ENCODE measurements at regions not wholly inside any gene's neighbourhood (a gene's known extent, or its start where the extent isn't known, plus 50 kb on each side); places are given as distances from the start of the nearest gene placed in this dataset.

GRCh38 chr20:54794874-54795273 is 319.5 kb downstream of the DOK5 start:
- Histone ChIP-seq H3K27me3 (replicated peaks; ENCODE audit: insufficient read depth, low read depth, low read length, poor library complexity) (peaks cover 3% of the 10 kb centered on the region), H3K9me3 (ENCODE audit: low read depth, low read length, poor library complexity, severe bottlenecking) (no peaks in the 10 kb centered on the region), H3K27ac (ENCODE audit: low read depth, low read length, poor library complexity, severe bottlenecking) (no peak overlapping the region), H3K4me3 (ENCODE audit: low read depth, low read length, poor library complexity, severe bottlenecking) (no peak overlapping the region), H3K36me3 (ENCODE audit: insufficient read depth, low read length, poor library complexity, severe bottlenecking) (no peaks in the 10 kb centered on the region), H3K4me1 (ENCODE audit: insufficient read depth, low read length, poor library complexity, severe bottlenecking) (no peaks in the 10 kb centered on the region)
- no TSS peak for BruUV-seq (replicated peaks)
- POLR2A ChIA-PET (ENCODE audit: low non-redundant PET) = no interaction called here
- DNase-seq (ENCODE audit: low spot score) = no peak
- TF ChIP-seq, protein P1, sequence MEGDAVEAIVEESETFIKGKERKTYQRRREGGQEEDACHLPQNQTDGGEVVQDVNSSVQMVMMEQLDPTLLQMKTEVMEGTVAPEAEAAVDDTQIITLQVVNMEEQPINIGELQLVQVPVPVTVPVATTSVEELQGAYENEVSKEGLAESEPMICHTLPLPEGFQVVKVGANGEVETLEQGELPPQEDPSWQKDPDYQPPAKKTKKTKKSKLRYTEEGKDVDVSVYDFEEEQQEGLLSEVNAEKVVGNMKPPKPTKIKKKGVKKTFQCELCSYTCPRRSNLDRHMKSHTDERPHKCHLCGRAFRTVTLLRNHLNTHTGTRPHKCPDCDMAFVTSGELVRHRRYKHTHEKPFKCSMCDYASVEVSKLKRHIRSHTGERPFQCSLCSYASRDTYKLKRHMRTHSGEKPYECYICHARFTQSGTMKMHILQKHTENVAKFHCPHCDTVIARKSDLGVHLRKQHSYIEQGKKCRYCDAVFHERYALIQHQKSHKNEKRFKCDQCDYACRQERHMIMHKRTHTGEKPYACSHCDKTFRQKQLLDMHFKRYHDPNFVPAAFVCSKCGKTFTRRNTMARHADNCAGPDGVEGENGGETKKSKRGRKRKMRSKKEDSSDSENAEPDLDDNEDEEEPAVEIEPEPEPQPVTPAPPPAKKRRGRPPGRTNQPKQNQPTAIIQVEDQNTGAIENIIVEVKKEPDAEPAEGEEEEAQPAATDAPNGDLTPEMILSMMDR (conservative IDR thresholded peaks at IDR 0.05; ENCODE audit: low read depth, low read length) = no peak
- TF ChIP-seq EZH2 (IDR thresholded peaks at IDR 0.05; ENCODE audit: borderline replicate concordance, low read depth, low read length, poor library complexity, severe bottlenecking) = no peak
- CTCF ChIA-PET = no interaction called here
- intact Hi-C loops (cut with micrococcal nuclease; ENCODE audit: unreplicated experiment) = no loop called here

- DNase-seq (ENCODE audit: low spot score) = no peak
- Histone ChIP-seq H3K27me3 (replicated peaks; ENCODE audit: insufficient read depth, low read depth, low read length, poor library complexity) (peaks cover 3% of the 10 kb centered on the region), H3K27ac (ENCODE audit: low read depth, low read length, poor library complexity, severe bottlenecking) (no peak overlapping the region), H3K9me3 (ENCODE audit: low read depth, low read length, poor library complexity, severe bottlenecking) (no peaks in the 10 kb centered on the region), H3K36me3 (ENCODE audit: insufficient read depth, low read length, poor library complexity, severe bottlenecking) (no peaks in the 10 kb centered on the region), H3K4me3 (ENCODE audit: low read depth, low read length, poor library complexity, severe bottlenecking) (no peak overlapping the region), H3K4me1 (ENCODE audit: insufficient read depth, low read length, poor library complexity, severe bottlenecking) (no peaks in the 10 kb centered on the region)
- no peak for TF ChIP-seq EZH2 (IDR thresholded peaks at IDR 0.05; ENCODE audit: borderline replicate concordance, low read depth, low read length, poor library complexity, severe bottlenecking)
- TF ChIP-seq, protein P1 (conservative IDR thresholded peaks at IDR 0.05; ENCODE audit: low read depth, low read length) = no peak
- POLR2A ChIA-PET (ENCODE audit: low non-redundant PET) = no interaction called here
- BruUV-seq (replicated peaks) = no TSS peak
- CTCF ChIA-PET = interaction anchor here (0.6 kb wide), 1 partner anchor 128 kb away, joined by 3 read pairs; no protein-coding TSS in a partner anchor
- intact Hi-C loops (cut with micrococcal nuclease; ENCODE audit: unreplicated experiment) = no loop called here
Measured at GRCh38 chr20:54794110-54794509, 318.7 kb downstream of the DOK5 start.

- Histone ChIP-seq H3K4me1 (ENCODE audit: insufficient read depth, low read length, poor library complexity, severe bottlenecking) (no peaks in the 10 kb centered on the region), H3K36me3 (ENCODE audit: insufficient read depth, low read length, poor library complexity, severe bottlenecking) (no peaks in the 10 kb centered on the region), H3K4me3 (ENCODE audit: low read depth, low read length, poor library complexity, severe bottlenecking) (no peak overlapping the region), H3K27ac (ENCODE audit: low read depth, low read length, poor library complexity, severe bottlenecking) (no peak overlapping the region), H3K9me3 (ENCODE audit: low read depth, low read length, poor library complexity, severe bottlenecking) (no peaks in the 10 kb centered on the region), H3K27me3 (replicated peaks; ENCODE audit: insufficient read depth, low read depth, low read length, poor library complexity) (peaks cover 3% of the 10 kb centered on the region)
- intact Hi-C loops (cut with micrococcal nuclease; ENCODE audit: unreplicated experiment) = no loop called here
- CTCF ChIA-PET = no interaction called here
- DNase-seq (ENCODE audit: low spot score) = no peak
- BruUV-seq (replicated peaks) = no TSS peak
- TF ChIP-seq, protein P1 (conservative IDR thresholded peaks at IDR 0.05; ENCODE audit: low read depth, low read length) = no peak
- no peak for TF ChIP-seq EZH2 (IDR thresholded peaks at IDR 0.05; ENCODE audit: borderline replicate concordance, low read depth, low read length, poor library complexity, severe bottlenecking)
- POLR2A ChIA-PET (ENCODE audit: low non-redundant PET) = no interaction called here
Measured at GRCh38 chr20:54793291-54793992, 318.0 kb downstream of the DOK5 start.
